ENCODE measurements at regions not wholly inside any gene's neighbourhood (a gene's known extent, or its start where the extent isn't known, plus 50 kb on each side); places are given as distances from the start of the nearest gene placed in this dataset.

- DNase-seq (ENCODE audit: low read depth), result no peak
Measured at GRCh38 chr10:71023704-71024283, 135.4 kb upstream of the PCBD1 start.

GRCh38 chr10:71024490-71024889 lies 136.1 kb upstream of the PCBD1 start:
- no peak for DNase-seq (ENCODE audit: low read depth)

- no peak for DNase-seq (ENCODE audit: low read depth)
Measured at GRCh38 chr10:71025535-71025934, 137.2 kb upstream of the PCBD1 start.

- DNase-seq (ENCODE audit: low read depth), result no peak
Measured at GRCh38 chr10:71028066-71028465, 139.7 kb upstream of the PCBD1 start.

GRCh38 chr10:71029411-71029892 lies 141.1 kb upstream of the PCBD1 start:
- no peak for DNase-seq (ENCODE audit: low read depth)

GRCh38 chr10:71029907-71030306 lies 141.5 kb upstream of the PCBD1 start:
- DNase-seq (ENCODE audit: low read depth), result no peak

- no peak for DNase-seq (ENCODE audit: low read depth)
Measured at GRCh38 chr10:71031026-71031425, 142.7 kb upstream of the PCBD1 start.

GRCh38 chr10:71031603-71032002 lies 143.2 kb upstream of the PCBD1 start:
- DNase-seq (ENCODE audit: low read depth), result no peak

GRCh38 chr10:71032887-71033286 lies 144.5 kb upstream of the PCBD1 start:
- DNase-seq (ENCODE audit: low read depth), result no peak

GRCh38 chr10:71033396-71033980 lies 145.1 kb upstream of the PCBD1 start:
- no peak for DNase-seq (ENCODE audit: low read depth)

GRCh38 chr10:71035511-71036296 lies 147.3 kb upstream of the PCBD1 start:
- DNase-seq (ENCODE audit: low read depth), result no peak

GRCh38 chr10:71036297-71036966 lies 148.1 kb upstream of the PCBD1 start:
- no peak for DNase-seq (ENCODE audit: low read depth)

- no peak for DNase-seq (ENCODE audit: low read depth)
Measured at GRCh38 chr10:71038091-71038633, 149.8 kb upstream of the PCBD1 start.

GRCh38 chr10:71038921-71039320 lies 150.6 kb upstream of the PCBD1 start:
- DNase-seq (ENCODE audit: low read depth), result no peak

- DNase-seq (ENCODE audit: low read depth), result no peak
Measured at GRCh38 chr10:71039551-71039950, 151.2 kb upstream of the PCBD1 start.

- DNase-seq (ENCODE audit: low read depth), result no peak
Measured at GRCh38 chr10:71040343-71040742, 152.0 kb upstream of the PCBD1 start.

GRCh38 chr10:71040846-71041605 lies 152.7 kb upstream of the PCBD1 start:
- no peak for DNase-seq (ENCODE audit: low read depth)

- no peak for DNase-seq (ENCODE audit: low read depth)
Measured at GRCh38 chr10:71042216-71042615, 153.9 kb upstream of the PCBD1 start.

- no peak for DNase-seq (ENCODE audit: low read depth)
Measured at GRCh38 chr10:71042699-71043098, 154.3 kb upstream of the PCBD1 start.

GRCh38 chr10:71043858-71044257 lies 155.5 kb upstream of the PCBD1 start:
- no peak for DNase-seq (ENCODE audit: low read depth)

- no peak for DNase-seq (ENCODE audit: low read depth)
Measured at GRCh38 chr10:71044720-71045119, 156.4 kb upstream of the PCBD1 start.
